Middle frontal gyrus (tissue), 1 donor: ENCODE measurements at regions not wholly inside any gene's neighbourhood (a gene's known extent, or its start where the extent isn't known, plus 50 kb on each side); places are given as distances from the start of the nearest gene placed in this dataset.

Experiments
- DNase-seq: peaks from one replicate; pipeline ENCODE4 v3.0.0-alpha.2; 2015; ENCODE audit warnings: low spot score; ENCODE audit errors: extremely low spot score

DNA sequence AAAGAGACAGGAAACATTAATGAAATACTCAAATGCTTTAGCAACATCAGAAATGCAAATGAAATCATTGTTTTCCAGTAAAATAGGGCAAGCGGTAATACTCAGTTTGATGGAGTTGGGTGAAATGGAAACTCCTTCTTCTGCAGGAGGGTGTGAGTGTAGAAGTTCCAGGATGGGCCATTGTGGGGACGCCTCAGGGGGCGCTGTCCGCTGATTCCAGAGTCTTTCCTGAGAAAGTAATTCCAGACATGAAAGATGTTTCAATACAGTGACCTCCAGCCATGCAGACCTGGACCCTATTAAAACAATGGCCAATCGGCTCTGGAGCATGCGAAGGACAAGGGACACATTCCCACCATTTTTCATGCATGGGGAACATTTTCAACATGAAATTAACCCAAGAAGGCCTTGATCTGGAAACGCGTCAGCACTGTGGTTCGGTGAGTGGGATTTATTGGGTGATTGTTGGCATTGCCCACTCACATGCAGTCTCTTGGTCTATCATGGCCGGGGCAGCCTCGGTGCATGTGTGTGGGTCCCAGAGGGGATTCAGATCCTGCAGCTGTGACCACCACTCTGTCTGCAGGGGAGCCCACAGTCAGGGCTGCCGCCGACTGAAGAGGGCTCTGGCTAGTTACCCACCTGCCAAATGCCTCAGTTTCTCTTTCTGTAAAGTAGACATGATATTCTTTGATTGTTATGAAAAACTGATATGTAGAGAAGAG lies 132.6 kb upstream of the IRX4 start:
- DNase-seq: no peak

DNA sequence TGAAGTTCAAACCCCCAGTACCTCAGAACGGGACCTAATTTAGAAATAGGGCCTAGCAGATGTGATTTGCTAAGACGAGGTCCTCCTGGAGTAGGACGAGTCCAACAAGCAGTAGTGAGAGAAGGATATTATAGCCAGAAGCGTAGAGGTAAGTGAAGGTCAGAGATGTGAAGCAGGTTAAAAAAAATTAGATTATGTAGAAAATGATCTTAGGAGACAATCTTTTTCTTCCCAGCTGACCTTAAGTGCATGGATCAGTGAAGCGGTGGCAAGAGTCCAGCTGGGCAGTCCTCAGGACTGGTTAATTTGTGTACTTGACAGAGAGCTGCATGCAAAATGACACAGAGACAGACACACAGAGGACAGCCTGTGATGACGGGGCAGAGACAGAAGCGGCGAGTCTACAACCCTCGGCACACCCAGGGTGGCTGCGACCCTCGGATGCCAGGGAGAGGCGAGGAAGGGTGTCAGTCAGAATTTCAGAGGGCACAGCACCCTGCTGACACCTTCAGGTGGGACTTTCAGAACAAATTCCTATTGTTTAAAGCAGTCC lies 131.4 kb upstream of the IRX4 start:
- DNase-seq: no peak

DNA sequence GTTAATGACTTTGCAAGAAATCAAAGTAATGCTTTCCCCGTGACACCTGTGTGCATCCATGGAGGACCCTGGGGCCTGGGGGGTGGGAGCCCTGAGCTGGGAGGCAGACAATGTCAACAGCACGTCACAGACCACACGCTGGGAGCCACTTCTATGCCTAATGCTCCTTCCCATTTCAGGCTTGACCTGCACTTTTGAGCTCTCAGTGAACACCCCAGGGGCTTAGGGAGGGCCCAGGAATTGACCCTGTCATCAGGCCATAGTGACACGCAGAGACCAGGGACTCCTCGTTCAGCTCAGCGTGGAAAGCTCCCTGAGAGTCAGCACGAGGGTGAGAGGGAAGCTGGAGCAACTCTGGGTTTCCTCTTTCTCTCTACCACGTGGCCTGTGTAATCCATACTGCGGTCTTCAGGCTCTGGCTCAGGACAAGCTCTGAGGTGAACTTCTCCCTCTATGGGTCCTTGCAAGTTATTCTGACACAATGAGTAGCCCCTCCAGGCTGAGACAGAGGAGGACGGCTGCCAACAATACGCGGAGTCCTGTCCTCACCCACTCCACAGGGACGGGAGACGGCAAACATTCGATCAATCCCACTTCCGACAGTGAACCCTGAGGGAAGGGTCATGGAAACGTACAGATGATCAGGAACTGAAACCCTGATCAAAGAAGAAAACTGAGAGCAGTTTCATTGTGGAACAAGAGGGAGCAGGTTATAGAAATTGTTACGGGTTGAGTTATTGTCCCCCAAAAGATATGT lies 130.8 kb upstream of the IRX4 start:
- no peak for DNase-seq

DNA sequence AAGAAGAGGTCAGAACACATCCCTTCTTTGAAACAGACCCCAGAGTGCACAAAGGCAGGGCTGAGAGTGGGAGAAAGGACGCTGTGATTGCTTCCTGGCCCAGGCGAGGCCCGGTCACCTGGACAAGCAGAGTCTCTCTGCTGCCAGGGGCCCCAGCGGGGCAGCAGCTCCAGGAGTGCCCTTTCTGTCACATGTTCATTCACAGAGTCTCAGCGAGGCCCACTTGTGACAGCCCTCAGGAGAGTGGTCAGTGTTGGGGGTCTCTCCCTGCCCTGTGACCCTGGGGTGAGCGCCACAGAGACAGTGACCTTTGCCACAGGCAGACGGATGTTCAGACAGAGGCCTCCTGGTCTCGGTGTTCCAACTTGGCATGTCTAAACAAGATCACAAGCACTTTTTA lies 130.2 kb upstream of the IRX4 start:
- DNase-seq: no peak

DNA sequence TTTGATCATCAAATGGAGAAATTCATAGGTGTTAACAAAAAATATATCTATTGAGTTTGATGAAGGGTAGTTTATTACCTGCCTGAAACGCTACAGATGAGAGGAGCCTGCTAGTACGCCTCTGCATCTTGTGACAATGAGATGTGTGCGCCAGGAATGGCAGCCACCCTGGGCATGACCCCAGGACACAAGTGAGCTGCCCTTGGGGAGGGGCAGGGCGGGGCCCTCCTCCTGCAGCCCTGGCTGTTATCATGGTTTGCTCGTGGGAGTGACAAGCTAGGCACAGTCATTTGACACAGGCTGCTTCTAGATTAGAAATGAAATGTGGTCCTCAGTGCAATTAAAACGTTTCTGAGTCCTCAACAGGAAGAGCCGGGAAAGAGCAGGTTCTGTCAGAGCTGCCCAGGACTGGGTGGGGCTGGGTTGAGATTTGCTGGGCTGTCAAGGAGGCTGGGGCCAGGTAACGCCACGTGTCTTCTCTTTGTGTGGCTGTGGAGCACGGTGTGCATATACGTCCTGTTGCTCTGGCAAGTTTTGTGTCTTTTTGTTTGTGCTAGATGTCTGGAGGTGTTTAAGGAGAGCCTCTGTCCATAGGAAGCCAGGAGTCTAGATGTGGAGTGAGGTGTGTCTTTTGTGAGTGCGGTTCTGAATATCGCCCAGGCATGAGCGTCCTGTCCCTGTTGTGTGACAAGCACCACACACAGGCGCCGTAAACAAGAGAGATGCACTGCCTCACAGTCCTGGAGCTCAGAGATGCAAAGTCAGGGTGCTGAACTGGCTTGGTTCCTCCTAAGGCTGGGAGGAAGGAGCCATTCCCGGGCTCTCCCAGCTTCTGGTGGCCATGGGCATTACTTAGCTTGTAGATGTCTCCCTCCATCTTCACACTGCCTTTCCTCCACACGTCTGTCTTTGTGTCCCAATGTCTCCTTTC lies 129.0 kb upstream of the IRX4 start:
- no peak for DNase-seq

DNA sequence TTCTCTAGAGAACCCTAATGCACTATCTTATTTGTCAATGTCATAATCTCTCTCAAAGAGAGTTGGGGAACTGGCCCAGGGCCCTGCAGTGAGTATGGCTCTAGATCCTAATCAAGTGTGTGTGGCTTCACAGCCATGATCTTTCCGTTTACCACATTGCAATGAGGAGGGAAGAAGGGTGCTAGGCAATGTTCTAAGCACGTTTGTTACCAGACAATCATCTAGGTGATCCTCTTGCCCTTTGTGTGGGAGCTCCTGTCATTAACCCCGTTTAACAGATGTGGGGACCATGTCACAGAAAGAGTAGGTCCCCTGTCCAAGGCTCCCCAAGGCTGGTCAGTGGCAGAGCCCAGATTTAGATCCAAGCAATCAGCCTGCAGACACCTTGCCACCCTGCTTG lies 128.2 kb upstream of the IRX4 start:
- no peak for DNase-seq

DNA sequence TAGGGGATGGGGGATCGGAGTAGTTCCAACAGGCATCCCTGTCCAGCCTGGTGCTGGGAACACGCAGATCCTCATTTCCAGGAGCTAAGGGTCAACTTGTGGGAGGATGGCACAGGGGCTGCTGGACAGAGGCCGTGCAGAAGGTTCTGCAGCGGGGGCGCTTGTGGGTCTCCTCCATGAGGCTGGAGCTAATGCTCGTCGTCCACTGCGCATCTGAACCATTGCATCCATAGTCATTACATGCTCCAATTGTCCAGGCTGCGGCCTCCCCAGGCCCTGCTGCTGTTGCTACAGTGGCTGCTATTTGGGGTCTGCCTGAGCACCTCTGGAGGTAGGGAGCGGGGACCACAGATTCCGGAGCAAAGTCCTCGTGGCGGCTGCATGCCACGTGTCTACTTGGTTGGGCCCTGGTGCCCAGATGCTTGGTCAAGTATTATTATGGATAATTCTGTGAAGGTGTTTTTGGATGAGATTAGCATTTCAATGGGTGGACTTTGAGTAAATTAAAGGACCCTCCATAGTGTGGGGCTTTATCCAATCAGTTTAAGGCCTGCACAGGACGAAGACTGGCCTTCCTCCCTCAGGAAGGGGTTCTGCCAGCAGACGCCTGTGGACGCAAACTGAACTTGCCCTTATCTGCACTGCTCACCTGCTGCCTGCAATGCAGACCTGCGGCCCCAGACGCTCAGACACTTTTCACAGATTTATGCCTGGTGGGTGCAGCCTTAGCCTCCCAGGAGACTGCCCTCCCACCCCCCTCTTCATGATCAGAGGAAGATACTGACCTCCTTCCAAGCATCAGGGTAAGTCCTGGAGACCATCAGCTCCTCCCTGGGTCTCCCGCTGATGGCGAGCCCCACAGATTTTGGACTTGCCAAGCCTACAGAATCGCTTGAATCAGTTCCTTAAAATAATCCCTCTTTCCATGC lies 127.5 kb upstream of the IRX4 start:
- no peak for DNase-seq

DNA sequence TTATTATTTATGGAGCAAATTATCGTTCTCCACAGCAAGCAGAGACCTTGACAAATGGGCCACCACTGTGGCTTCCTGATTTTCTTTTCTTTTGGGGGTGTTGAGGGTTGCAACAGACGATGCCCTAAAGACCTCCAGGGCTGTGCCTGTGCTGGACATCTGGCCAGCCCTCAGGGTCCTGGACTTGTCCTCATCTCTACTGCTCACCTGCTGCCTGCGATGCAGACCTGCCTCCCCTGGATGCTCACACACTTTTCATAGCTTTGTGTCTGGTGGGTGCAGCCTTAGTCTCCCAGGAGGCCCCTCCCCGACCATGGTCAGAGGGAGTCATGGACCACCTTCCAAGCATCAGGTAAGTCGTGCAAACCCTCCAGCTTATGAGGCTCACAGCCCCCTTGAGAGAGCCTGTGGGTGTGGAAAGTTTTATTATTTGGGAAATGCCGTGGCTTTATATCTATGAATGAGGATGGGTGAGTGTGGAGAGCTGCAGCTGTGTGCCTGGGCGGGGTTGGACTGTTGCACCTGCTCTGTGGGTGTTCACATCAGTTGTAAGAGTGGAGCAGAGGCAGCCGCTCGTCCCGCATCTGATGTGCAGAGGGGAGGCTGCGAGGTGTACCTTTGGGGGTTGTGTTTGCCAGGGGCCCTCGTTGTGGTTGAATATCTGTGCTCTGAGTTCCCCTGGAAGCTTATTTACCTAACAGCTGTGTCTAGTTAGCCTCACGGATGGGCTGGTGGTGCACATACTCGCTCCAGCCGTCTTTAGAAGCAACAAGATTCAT lies 126.3 kb upstream of the IRX4 start:
- DNase-seq: no peak

DNA sequence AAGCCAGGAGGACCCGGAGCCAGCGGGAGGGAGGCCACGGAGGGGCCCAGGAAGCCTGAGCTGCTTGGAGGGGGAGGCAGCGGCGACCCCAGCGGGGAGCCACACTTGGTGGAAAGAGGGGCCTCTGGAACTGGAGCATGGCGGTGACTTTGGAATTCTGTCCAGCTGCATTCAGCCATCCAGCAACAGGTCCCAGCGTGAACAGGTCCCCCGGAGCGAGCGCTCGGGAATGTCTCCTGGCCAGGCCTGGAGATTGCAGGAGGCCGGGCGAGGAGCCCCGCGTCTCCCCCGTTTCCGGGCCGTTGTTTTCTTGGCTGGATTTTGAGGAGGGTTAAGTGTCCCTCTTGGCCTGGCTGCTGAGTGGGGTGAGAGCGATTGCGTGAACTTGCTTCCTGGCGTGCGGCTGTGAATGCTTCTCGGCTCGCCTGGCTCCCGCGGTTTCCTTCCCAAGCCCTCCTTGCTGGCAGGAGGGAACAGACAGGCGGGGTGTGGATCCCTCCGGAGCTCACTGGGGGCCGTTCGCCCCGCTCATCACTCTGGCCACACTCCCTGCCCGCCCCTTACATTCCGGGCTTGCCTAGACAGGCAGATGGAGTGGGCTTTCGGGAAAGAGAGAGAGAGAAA lies 125.3 kb upstream of the IRX4 start:
- DNase-seq: no peak

DNA sequence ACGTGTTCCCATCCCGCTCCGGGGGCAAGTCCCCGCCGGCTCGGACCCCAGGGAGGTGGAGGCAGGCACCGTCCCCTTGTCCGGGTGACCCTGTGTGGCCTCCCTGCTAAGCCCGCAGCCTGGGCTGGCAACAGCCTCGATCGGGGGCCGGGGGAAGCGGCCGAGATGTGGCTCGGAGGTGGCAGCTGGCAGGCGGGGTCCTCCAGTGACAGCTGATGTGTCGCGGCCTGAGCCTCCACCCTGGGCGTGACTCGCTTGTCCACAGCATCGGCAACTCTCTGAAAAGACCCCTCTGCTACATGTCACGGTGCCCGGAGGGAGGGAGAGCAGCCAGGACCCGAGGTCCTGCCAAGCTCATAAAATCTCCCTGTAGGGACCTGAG lies 124.8 kb upstream of the IRX4 start:
- DNase-seq: no peak

DNA sequence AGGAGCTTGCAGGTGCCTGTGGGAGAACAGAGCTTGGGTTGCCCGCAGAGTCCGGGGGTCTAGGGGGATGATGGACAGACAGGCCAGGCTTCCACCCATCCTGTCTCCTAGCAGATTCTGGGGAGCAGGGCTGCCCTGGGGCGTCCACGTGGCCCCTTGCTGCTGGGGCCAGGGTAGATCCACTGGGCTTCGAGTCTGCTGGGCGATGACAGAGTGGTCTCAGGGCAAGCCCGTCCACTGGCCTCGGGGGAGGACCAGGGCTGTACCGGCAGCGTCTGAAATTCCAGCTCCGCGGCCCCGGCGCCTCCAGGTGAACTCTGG lies 124.2 kb upstream of the IRX4 start:
- DNase-seq: no peak

DNA sequence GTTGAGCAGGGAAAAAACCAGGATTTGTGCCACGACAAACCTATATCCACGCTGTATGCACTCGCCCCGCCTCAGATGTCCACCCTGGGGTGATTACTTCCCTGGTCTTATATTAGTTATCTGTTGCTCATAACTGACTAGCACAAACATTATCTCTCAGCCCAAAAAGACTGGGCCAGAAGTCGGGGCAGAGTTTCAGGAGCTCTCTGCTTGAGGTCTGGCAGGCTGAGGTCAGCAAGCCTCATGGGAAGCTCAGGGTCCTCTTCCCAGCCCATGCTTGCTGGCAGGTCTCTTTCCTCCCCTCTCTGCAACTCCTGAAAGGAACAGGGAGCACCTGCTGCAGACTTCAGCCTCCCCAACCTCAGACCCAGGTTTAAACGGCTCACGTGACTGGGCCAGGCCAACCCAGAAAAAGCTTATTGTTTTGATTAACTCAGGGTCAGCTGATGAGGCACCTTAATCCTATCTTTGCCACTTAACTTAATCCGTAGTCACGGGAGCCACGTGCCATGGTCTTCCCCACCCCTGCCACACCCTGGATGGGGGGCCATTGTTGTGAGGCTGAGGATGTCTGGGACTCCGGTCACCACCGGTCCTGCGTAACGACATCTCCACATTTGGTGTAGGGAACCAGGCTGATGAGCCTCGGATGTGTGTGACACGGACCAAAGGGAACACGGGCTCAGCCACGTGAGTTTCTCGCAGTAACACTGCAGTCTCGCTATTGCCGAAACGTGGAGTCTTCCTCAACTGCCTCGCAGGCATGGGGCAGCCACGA lies 123.7 kb upstream of the IRX4 start:
- DNase-seq: no peak

DNA sequence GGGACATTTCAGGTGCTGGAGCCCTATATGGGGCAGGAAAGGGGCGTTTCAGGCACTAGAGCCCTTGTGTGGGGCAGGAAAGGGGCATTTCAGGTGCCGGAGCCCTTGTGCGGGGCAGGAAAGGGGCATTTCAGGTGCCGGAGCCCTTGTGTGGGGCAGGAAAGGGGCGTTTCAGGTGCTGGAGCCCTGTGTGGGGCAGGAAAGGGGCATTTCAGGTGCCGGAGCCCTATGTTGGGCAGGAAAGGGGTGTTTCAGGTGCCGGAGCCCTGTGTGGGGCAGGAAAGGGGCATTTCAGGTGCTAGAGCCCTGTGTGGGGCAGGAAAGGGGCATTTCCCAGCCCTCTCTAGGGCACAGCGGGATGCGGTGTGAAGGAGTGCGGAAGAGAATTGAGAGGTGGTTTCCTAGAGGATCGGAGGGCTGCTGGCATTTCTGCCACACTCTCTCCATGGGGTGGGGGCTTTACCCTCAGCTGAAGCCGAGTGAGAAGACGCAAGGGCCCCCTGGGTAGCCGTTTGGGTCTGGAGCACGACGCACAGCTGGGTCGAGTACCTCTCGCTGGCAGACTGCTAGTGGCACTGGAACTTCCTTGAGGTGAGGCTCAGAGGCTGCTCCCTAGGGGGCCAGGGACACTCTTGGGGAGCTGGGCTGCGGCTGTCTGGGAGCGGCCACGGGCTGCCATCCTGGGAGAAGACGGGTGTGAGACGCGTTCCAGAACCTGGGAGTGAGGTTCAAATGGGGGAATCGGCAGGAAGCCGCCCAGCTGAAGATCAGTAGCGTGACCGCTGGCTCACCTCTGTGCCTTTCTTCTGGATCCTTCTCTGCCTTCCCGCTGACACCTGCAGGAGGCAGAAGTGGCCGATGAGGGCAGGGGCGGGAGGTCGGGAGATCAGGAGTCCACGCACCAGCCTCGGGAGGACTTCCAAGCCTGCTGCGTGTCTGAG lies 122.6 kb upstream of the IRX4 start:
- no peak for DNase-seq

DNA sequence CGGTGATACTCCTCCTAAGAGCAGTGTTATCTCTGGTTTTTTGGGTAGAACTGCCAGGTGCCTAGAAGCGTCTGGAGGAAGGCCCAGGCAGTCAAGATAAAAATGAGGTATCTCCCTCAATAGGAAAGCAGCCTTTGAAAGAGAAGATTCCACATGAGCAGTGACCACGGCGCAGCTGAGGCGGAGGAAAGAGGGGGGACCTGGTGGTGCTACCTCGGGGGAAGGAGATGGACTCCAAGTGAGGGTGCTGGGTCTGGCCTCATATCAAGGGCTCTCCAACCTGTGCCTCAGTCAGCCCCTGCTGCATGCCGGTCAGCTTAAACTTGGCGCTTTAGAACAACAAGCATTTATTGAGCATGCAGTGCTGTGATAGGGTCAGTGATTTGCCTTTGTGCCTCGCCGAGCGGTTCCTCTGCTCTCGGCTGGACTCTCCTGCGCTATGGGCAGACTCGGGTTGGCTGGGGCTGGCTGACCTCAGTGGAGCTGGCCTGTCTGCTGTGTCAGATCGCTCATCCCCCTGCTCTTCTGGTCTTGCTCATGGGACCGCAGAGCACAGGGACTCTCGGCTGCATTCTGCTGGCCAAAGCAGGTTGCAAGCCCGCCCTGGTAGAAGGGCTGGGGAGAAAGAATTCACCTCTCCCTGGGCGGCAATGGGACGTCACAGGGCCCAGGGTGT lies 121.1 kb upstream of the IRX4 start:
- no peak for DNase-seq

DNA sequence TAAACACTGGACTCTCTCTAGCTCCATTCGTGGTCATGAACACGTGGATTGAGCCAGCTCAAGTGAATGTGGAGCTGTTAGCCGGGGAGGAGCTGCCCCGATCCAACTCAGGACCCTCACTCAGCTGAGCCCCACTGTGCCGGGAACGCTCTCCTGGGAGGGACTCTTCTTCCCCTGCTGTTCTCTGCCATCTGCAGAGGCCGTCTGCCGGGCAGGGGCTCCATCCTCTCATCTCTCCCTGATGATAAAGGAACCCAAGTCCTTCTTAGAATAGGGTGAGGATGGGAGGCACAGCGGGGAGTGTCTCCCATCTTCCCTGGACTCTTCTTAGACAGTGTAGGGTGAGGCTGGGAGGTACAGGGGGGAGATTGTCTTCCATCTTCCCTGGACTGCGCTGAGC lies 120.5 kb upstream of the IRX4 start:
- no peak for DNase-seq

DNA sequence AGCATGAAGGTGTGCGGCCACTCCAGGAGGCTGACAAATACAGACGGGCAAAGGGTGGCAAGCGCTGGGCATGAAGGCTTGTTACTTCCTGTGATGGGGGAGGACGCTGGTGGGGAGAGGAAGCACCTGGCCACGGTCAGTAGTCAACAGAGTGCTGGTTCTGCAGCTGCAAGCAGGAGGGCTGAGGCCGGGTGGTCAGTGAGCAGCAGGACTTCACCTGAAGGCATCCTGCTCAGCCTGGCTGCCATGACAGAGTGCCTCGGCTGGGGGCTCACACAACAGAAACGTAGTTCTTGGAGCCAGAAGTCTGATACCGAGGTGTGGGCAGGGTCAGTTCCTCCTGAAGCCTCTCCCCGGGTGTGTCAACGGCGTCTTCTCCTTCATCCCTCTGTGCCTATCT lies 118.6 kb upstream of the IRX4 start:
- DNase-seq: no peak

DNA sequence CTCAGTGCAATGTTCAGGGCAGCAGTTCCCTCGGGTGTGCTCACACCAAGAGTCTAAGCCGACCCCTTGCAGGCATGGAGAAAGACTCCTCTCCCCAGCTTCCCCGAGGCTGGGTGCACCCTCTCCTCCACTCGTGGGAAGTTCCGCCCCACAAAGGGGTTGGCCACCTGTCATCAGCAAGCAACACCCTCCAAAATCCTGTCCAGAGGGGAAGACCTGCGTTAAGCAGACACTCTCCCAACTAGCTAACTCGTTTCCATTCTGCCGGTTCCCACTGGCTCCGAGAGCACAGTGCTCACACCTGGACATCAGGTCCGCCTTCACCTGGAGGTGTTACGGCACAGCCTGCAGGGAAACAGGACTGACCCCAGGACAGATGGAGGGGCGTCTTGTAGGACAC lies 117.9 kb upstream of the IRX4 start:
- DNase-seq: no peak
